Effector memory CD8-positive, alpha-beta T cell (primary cell): ENCODE measurements at regions not wholly inside any gene's neighbourhood (a gene's known extent, or its start where the extent isn't known, plus 50 kb on each side); places are given as distances from the start of the nearest gene placed in this dataset.

ENCODE experiments used
- ATAC-seq: fragments of 150-1000 bp; cut with Tn5 transposase; replicated peaks from 2 replicates; pipeline ENCODE4 v1.10.0; 2021; ENCODE audit warnings: mild to moderate bottlenecking, moderate library complexity
- DNase-seq, 3 experiments: peaks; one replicate each; pipeline ENCODE4 v3.0.0; 2021
- H3K27ac Mint-ChIP-seq, 2 donors: one replicate each; pipeline ENCODE4 v1.8.0; 2022; ENCODE audit warnings: mild to moderate bottlenecking in 2 of 2, mixed read lengths in 2 of 2, moderate library complexity in 2 of 2
- H3K27me3 Mint-ChIP-seq, 2 donors: one replicate each; pipeline ENCODE4 v1.8.0; 2022; ENCODE audit warnings: mixed read lengths in 2 of 2
- H3K36me3 Mint-ChIP-seq: one replicate; pipeline ENCODE4 v1.8.0; 2022; ENCODE audit warnings: mild to moderate bottlenecking, moderate library complexity, mixed read lengths; ENCODE audit not compliant: insufficient read depth
- H3K4me1 Mint-ChIP-seq, 2 donors: one replicate each; pipeline ENCODE4 v1.8.0; 2022; ENCODE audit warnings: low read depth in 2 of 2, mixed read lengths in 2 of 2
- H3K4me3 Mint-ChIP-seq, 2 donors: one replicate each; pipeline ENCODE4 v1.8.0; 2022; ENCODE audit warnings: mild to moderate bottlenecking in 2 of 2, mixed read lengths in 2 of 2, moderate library complexity in 2 of 2
- H3K9me3 Mint-ChIP-seq, 2 donors: one replicate each; pipeline ENCODE4 v1.8.0; 2022; ENCODE audit warnings: mixed read lengths in 2 of 2

- Mint-ChIP-seq H3K9me3 (no peaks in the 10 kb centered on the region), H3K4me1 (no peaks in the 10 kb centered on the region), H3K36me3 (no peaks in the 10 kb centered on the region), H3K27ac (no peak overlapping the region), H3K4me3 (no peak overlapping the region), H3K27me3 (peaks cover 5 to 6% of the 10 kb centered on the region in 2 donors)
- no peak for DNase-seq
- no peak for ATAC-seq
Observed at GRCh38 chr6:71463061-71463460, 174.4 kb downstream of the OGFRL1 start.

GRCh38 chr6:71465096-71465495, 176.5 kb downstream of the OGFRL1 start:
- DNase-seq (no peak), ATAC-seq (no peak)
- peaks cover 5 to 13% of the 10 kb centered on the region in 2 donors for H3K27me3 Mint-ChIP-seq
- no peak overlapping the region for H3K4me3 Mint-ChIP-seq
- H3K27ac Mint-ChIP-seq, result no peak overlapping the region
- H3K36me3 Mint-ChIP-seq, result no peaks in the 10 kb centered on the region
- no peaks in the 10 kb centered on the region for H3K4me1 Mint-ChIP-seq
- H3K9me3 Mint-ChIP-seq, result no peaks in the 10 kb centered on the region

GRCh38 chr6:71466362-71466761, 177.8 kb downstream of the OGFRL1 start:
- H3K27ac Mint-ChIP-seq, result no peak overlapping the region
- H3K4me3 Mint-ChIP-seq, result no peak overlapping the region
- no peak for ATAC-seq
- no peak for DNase-seq
- no peaks in the 10 kb centered on the region for H3K9me3 Mint-ChIP-seq
- peaks cover 0 to 7% of the 10 kb centered on the region in 2 donors for H3K27me3 Mint-ChIP-seq
- H3K36me3 Mint-ChIP-seq, result no peaks in the 10 kb centered on the region
- H3K4me1 Mint-ChIP-seq, result no peaks in the 10 kb centered on the region

GRCh38 chr6:71468038-71468437, 179.4 kb downstream of the OGFRL1 start:
- H3K4me1 Mint-ChIP-seq, result no peaks in the 10 kb centered on the region
- no peaks in the 10 kb centered on the region for H3K36me3 Mint-ChIP-seq
- H3K27ac Mint-ChIP-seq, result no peak overlapping the region
- H3K9me3 Mint-ChIP-seq, result no peaks in the 10 kb centered on the region
- H3K4me3 Mint-ChIP-seq, result no peak overlapping the region
- no peak for DNase-seq
- H3K27me3 Mint-ChIP-seq, result peaks cover 0 to 7% of the 10 kb centered on the region in 2 donors
- no peak for ATAC-seq

- Mint-ChIP-seq H3K36me3 (no peaks in the 10 kb centered on the region), H3K27ac (no peak overlapping the region), H3K4me1 (no peaks in the 10 kb centered on the region)
Observed at GRCh38 chr6:71468841-71469700, 180.5 kb downstream of the OGFRL1 start.

GRCh38 chr6:71471718-71472117, 183.1 kb downstream of the OGFRL1 start:
- no peaks in the 10 kb centered on the region for H3K9me3 Mint-ChIP-seq
- DNase-seq (no peak), ATAC-seq (no peak)
- no peak overlapping the region for H3K27ac Mint-ChIP-seq
- peaks cover 0 to 7% of the 10 kb centered on the region in 2 donors for H3K27me3 Mint-ChIP-seq
- no peak overlapping the region for H3K4me3 Mint-ChIP-seq
- no peaks in the 10 kb centered on the region for H3K4me1 Mint-ChIP-seq
- H3K36me3 Mint-ChIP-seq, result no peaks in the 10 kb centered on the region

More at GRCh38 chr6:71468841-71469700, 180.5 kb downstream of the OGFRL1 start:
- DNase-seq (no peak), ATAC-seq (no peak)
- Mint-ChIP-seq H3K27me3 (peaks cover 0 to 7% of the 10 kb centered on the region in 2 donors), H3K9me3 (no peaks in the 10 kb centered on the region), H3K4me3 (no peak overlapping the region)

GRCh38 chr6:71473926-71474325, 185.3 kb downstream of the OGFRL1 start:
- no peak overlapping the region for H3K27ac Mint-ChIP-seq
- H3K4me3 Mint-ChIP-seq, result no peak overlapping the region
- H3K9me3 Mint-ChIP-seq, result no peaks in the 10 kb centered on the region
- peaks cover 0 to 7% of the 10 kb centered on the region in 2 donors for H3K27me3 Mint-ChIP-seq
- no peaks in the 10 kb centered on the region for H3K4me1 Mint-ChIP-seq
- no peak for DNase-seq
- no peaks in the 10 kb centered on the region for H3K36me3 Mint-ChIP-seq
- no peak for ATAC-seq

- H3K9me3 Mint-ChIP-seq, result no peaks in the 10 kb centered on the region
- H3K27me3 Mint-ChIP-seq, result peaks cover 0 to 2% of the 10 kb centered on the region in 2 donors
- no peak overlapping the region for H3K27ac Mint-ChIP-seq
- no peaks in the 10 kb centered on the region for H3K36me3 Mint-ChIP-seq
- H3K4me1 Mint-ChIP-seq, result no peaks in the 10 kb centered on the region
- no peak overlapping the region for H3K4me3 Mint-ChIP-seq
- ATAC-seq (no peak), DNase-seq (no peak)
Observed at GRCh38 chr6:71474942-71475341, 186.3 kb downstream of the OGFRL1 start.

- Mint-ChIP-seq H3K4me3 (no peak overlapping the region), H3K4me1 (no peaks in the 10 kb centered on the region), H3K9me3 (no peaks in the 10 kb centered on the region), H3K27ac (no peak overlapping the region), H3K27me3 (no peaks in the 10 kb centered on the region), H3K36me3 (no peaks in the 10 kb centered on the region)
- ATAC-seq, result no peak
- DNase-seq, result no peak
Observed at GRCh38 chr6:71476371-71476770, 187.8 kb downstream of the OGFRL1 start.

GRCh38 chr6:71476872-71477271, 188.3 kb downstream of the OGFRL1 start:
- Mint-ChIP-seq H3K27ac (no peak overlapping the region), H3K4me3 (no peak overlapping the region), H3K27me3 (no peaks in the 10 kb centered on the region), H3K36me3 (no peaks in the 10 kb centered on the region), H3K9me3 (no peaks in the 10 kb centered on the region), H3K4me1 (no peaks in the 10 kb centered on the region)
- ATAC-seq (no peak), DNase-seq (no peak)

GRCh38 chr6:71478834-71479541, 190.4 kb downstream of the OGFRL1 start:
- DNase-seq, result no peak
- Mint-ChIP-seq H3K27ac (no peak overlapping the region), H3K27me3 (no peaks in the 10 kb centered on the region), H3K4me3 (no peak overlapping the region), H3K9me3 (no peaks in the 10 kb centered on the region), H3K36me3 (no peaks in the 10 kb centered on the region), H3K4me1 (no peaks in the 10 kb centered on the region)
- ATAC-seq, result no peak

GRCh38 chr6:71480577-71480976, 192.0 kb downstream of the OGFRL1 start:
- no peaks in the 10 kb centered on the region for H3K9me3 Mint-ChIP-seq
- no peak for ATAC-seq
- no peak for DNase-seq
- H3K27ac Mint-ChIP-seq, result no peak overlapping the region
- H3K4me1 Mint-ChIP-seq, result no peaks in the 10 kb centered on the region
- H3K4me3 Mint-ChIP-seq, result no peak overlapping the region
- H3K27me3 Mint-ChIP-seq, result no peaks in the 10 kb centered on the region
- H3K36me3 Mint-ChIP-seq, result no peaks in the 10 kb centered on the region

- Mint-ChIP-seq H3K4me1 (no peaks in the 10 kb centered on the region), H3K4me3 (no peak overlapping the region), H3K27me3 (no peaks in the 10 kb centered on the region), H3K36me3 (no peaks in the 10 kb centered on the region), H3K27ac (no peak overlapping the region), H3K9me3 (no peaks in the 10 kb centered on the region)
- ATAC-seq (no peak), DNase-seq (no peak)
Observed at GRCh38 chr6:71481011-71481410, 192.4 kb downstream of the OGFRL1 start.

GRCh38 chr6:71481801-71482200, 193.2 kb downstream of the OGFRL1 start:
- Mint-ChIP-seq H3K27ac (no peak overlapping the region), H3K9me3 (no peaks in the 10 kb centered on the region), H3K4me1 (no peaks in the 10 kb centered on the region)

More at GRCh38 chr6:71481801-71482200, 193.2 kb downstream of the OGFRL1 start:
- Mint-ChIP-seq H3K4me3 (no peak overlapping the region), H3K27me3 (no peaks in the 10 kb centered on the region), H3K36me3 (no peaks in the 10 kb centered on the region)
- ATAC-seq (no peak), DNase-seq (no peak)
